Loucy (cell line): ENCODE measurements at regions not wholly inside any gene's neighbourhood (a gene's known extent, or its start where the extent isn't known, plus 50 kb on each side); places are given as distances from the start of the nearest gene placed in this dataset.

Source experiments
- H2AFZ ChIP-seq: fragments of 200-600 bp; sonication (generic); 2 replicates; pipeline ENCODE4 v1.6.0; 2016; ENCODE audit warnings: antibody characterized with exemption, mild to moderate bottlenecking, low read length, moderate library complexity
- H3F3A ChIP-seq: fragments of 200-600 bp; 2 replicates; pipeline ENCODE4 v1.6.0; 2016; ENCODE audit warnings: antibody characterized with exemption, low read depth, mild to moderate bottlenecking
- H3K27me3 ChIP-seq: fragments of 200-600 bp; sonication (generic); 2 replicates; pipeline ENCODE4 v1.6.1; 2014; ENCODE audit warnings: low read length, mild to moderate bottlenecking; ENCODE audit not compliant: insufficient read depth, poor library complexity, severe bottlenecking
- H3K36me3 ChIP-seq: fragments of 200-600 bp; sonication (generic); 2 replicates; pipeline ENCODE4 v1.6.1; 2016; ENCODE audit warnings: low read length; ENCODE audit not compliant: insufficient read depth
- H3K4me1 ChIP-seq: fragments of 200-600 bp; sonication (generic); 2 replicates; pipeline ENCODE4 v1.5.1; 2014; ENCODE audit warnings: low read length, mild to moderate bottlenecking; ENCODE audit not compliant: insufficient read depth, poor library complexity, severe bottlenecking
- H3K4me2 ChIP-seq: fragments of 200-600 bp; sonication (generic); 2 replicates; pipeline ENCODE4 v1.6.0; 2014; ENCODE audit warnings: antibody characterized with exemption, low read length, low read depth, mild to moderate bottlenecking; ENCODE audit not compliant: poor library complexity, severe bottlenecking
- H3K4me3 ChIP-seq: fragments of 200-600 bp; sonication (generic); 2 replicates; pipeline ENCODE4 v1.5.1; 2014; ENCODE audit warnings: low read length, mild to moderate bottlenecking, mixed read lengths; ENCODE audit not compliant: poor library complexity, severe bottlenecking
- H3K79me2 ChIP-seq: fragments of 200-600 bp; sonication (generic); 2 replicates; pipeline ENCODE4 v1.6.1; 2014; ENCODE audit warnings: low read length; ENCODE audit not compliant: insufficient read depth
- H3K9ac ChIP-seq: fragments of 200-600 bp; sonication (generic); 2 replicates; pipeline ENCODE4 v1.6.0; 2014; ENCODE audit warnings: mild to moderate bottlenecking, low read depth, low read length, moderate library complexity; ENCODE audit not compliant: poor library complexity, severe bottlenecking
- H3K9me2 ChIP-seq: fragments of 200-600 bp; sonication (generic); replicated peaks from 2 replicates; pipeline ENCODE4 v1.6.1; 2016; ENCODE audit warnings: low read depth, low read length, mixed read lengths
- H3K9me3 ChIP-seq: fragments of 200-600 bp; sonication (generic); 2 replicates; pipeline ENCODE4 v1.6.1; 2014; ENCODE audit warnings: mild to moderate bottlenecking, antibody characterized with exemption, low read length, low read depth; ENCODE audit not compliant: insufficient read depth
- H4K20me1 ChIP-seq: fragments of 200-600 bp; sonication (generic); 2 replicates; pipeline ENCODE4 v1.6.0; 2014; ENCODE audit warnings: antibody characterized with exemption, low read length, mild to moderate bottlenecking; ENCODE audit not compliant: insufficient read depth, poor library complexity, severe bottlenecking
- CTCF ChIP-seq: fragments of 200-600 bp; sonication (generic); conservative IDR thresholded peaks from 2 replicates; pipeline ENCODE4 v1.5.1; 2014; ENCODE audit warnings: mild to moderate bottlenecking, antibody characterized with exemption, low read length
- EZH2phosphoT487 ChIP-seq: fragments of 200-600 bp; IDR thresholded peaks from 2 replicates; pipeline ENCODE4 v1.6.1; 2018; ENCODE audit warnings: antibody characterized with exemption, mild to moderate bottlenecking, moderate library complexity, borderline replicate concordance

- TF ChIP-seq EZH2phosphoT487 (no peak), CTCF (no peak)
- no peak overlapping the region for H3K4me2 ChIP-seq
- H3K9me3 ChIP-seq, result no peaks in the 10 kb centered on the region
- H4K20me1 ChIP-seq, result no peaks in the 10 kb centered on the region
- no peaks in the 10 kb centered on the region for H3K36me3 ChIP-seq
- no peak overlapping the region for H2AFZ ChIP-seq
- no peaks in the 10 kb centered on the region for H3K4me1 ChIP-seq
- no peaks in the 10 kb centered on the region for H3K79me2 ChIP-seq
- H3K27me3 ChIP-seq, result no peaks in the 10 kb centered on the region
- no peak overlapping the region for H3K9ac ChIP-seq
- H3K4me3 ChIP-seq, result no peak overlapping the region
- no peaks in the 10 kb centered on the region for H3F3A ChIP-seq
- H3K9me2 ChIP-seq, result no peaks in the 10 kb centered on the region; the same call in 1 of the 2 replicates
Measured at GRCh38 chr5:23385036-23385435, 122.4 kb upstream of the PRDM9 start.

- H3K4me1 ChIP-seq, result no peaks in the 10 kb centered on the region
- no peak overlapping the region for H2AFZ ChIP-seq
- H3K79me2 ChIP-seq, result no peaks in the 10 kb centered on the region
- H3K4me3 ChIP-seq, result no peak overlapping the region
- TF ChIP-seq EZH2phosphoT487 (no peak), CTCF (no peak)
- H3K4me2 ChIP-seq, result no peak overlapping the region
- H3K9me2 ChIP-seq, result no peaks in the 10 kb centered on the region
- H3K9me3 ChIP-seq, result no peaks in the 10 kb centered on the region
- no peaks in the 10 kb centered on the region for H4K20me1 ChIP-seq
- H3K36me3 ChIP-seq, result no peaks in the 10 kb centered on the region
- H3F3A ChIP-seq, result no peaks in the 10 kb centered on the region
- H3K9ac ChIP-seq, result no peak overlapping the region
- no peaks in the 10 kb centered on the region for H3K27me3 ChIP-seq
Measured at GRCh38 chr5:23372177-23372576, 135.2 kb upstream of the PRDM9 start.

- H2AFZ ChIP-seq, result no peak overlapping the region
- no peaks in the 10 kb centered on the region for H4K20me1 ChIP-seq
- no peaks in the 10 kb centered on the region for H3K9me3 ChIP-seq
- no peaks in the 10 kb centered on the region for H3K27me3 ChIP-seq
- H3K9ac ChIP-seq, result no peak overlapping the region
- H3K4me1 ChIP-seq, result no peaks in the 10 kb centered on the region
- H3F3A ChIP-seq, result no peaks in the 10 kb centered on the region
- no peaks in the 10 kb centered on the region for H3K36me3 ChIP-seq
- no peaks in the 10 kb centered on the region for H3K9me2 ChIP-seq
- no peak overlapping the region for H3K4me3 ChIP-seq
- H3K4me2 ChIP-seq, result no peak overlapping the region
- TF ChIP-seq CTCF (no peak), EZH2phosphoT487 (no peak)
- H3K79me2 ChIP-seq, result no peaks in the 10 kb centered on the region
Measured at GRCh38 chr5:23368393-23368792, 139.0 kb upstream of the PRDM9 start.
